ENCODE measurements at regions not wholly inside any gene's neighbourhood (a gene's known extent, or its start where the extent isn't known, plus 50 kb on each side); places are given as distances from the start of the nearest gene placed in this dataset.

- H3K4me1 Mint-ChIP-seq (ENCODE audit: unreplicated experiment), result no peaks in the 10 kb centered on the region
- no peaks in the 10 kb centered on the region for H3K9me3 Mint-ChIP-seq
- no peaks in the 10 kb centered on the region for H3K27me3 Mint-ChIP-seq
- H3K36me3 Mint-ChIP-seq, result no peaks in the 10 kb centered on the region
- no peak overlapping the region for H3K27ac Mint-ChIP-seq
- TF ChIP-seq CTCF (conservative IDR thresholded peaks at IDR 0.05), result no peak
- H3K4me3 Mint-ChIP-seq, result no peak overlapping the region
- DNase-seq (ENCODE audit: extremely low spot score, unreplicated experiment), result no peak
Observed at GRCh38 chr10:108055506-108055905, 891.0 kb upstream of the SORCS1 start.

- no peaks in the 10 kb centered on the region for H3K4me1 Mint-ChIP-seq (ENCODE audit: unreplicated experiment)
- H3K4me3 Mint-ChIP-seq, result no peak overlapping the region
- DNase-seq (ENCODE audit: extremely low spot score, unreplicated experiment), result no peak
- H3K27me3 Mint-ChIP-seq, result no peaks in the 10 kb centered on the region
- H3K9me3 Mint-ChIP-seq, result no peaks in the 10 kb centered on the region
- no peak overlapping the region for H3K27ac Mint-ChIP-seq
- no peaks in the 10 kb centered on the region for H3K36me3 Mint-ChIP-seq
- TF ChIP-seq CTCF (conservative IDR thresholded peaks at IDR 0.05), result no peak
Observed at GRCh38 chr10:108052981-108053380, 888.5 kb upstream of the SORCS1 start.

- H3K9me3 Mint-ChIP-seq, result no peaks in the 10 kb centered on the region
- H3K27me3 Mint-ChIP-seq, result no peaks in the 10 kb centered on the region
- no peak for TF ChIP-seq CTCF (conservative IDR thresholded peaks at IDR 0.05)
- DNase-seq (ENCODE audit: extremely low spot score, unreplicated experiment), result no peak
- no peak overlapping the region for H3K27ac Mint-ChIP-seq
- no peaks in the 10 kb centered on the region for H3K36me3 Mint-ChIP-seq
- no peaks in the 10 kb centered on the region for H3K4me1 Mint-ChIP-seq (ENCODE audit: unreplicated experiment)
- no peak overlapping the region for H3K4me3 Mint-ChIP-seq
Observed at GRCh38 chr10:108051218-108051617, 886.7 kb upstream of the SORCS1 start.

- Mint-ChIP-seq H3K36me3 (no peaks in the 10 kb centered on the region), H3K27me3 (no peaks in the 10 kb centered on the region), H3K4me3 (no peak overlapping the region), H3K4me1 (ENCODE audit: unreplicated experiment) (no peaks in the 10 kb centered on the region), H3K27ac (no peak overlapping the region), H3K9me3 (no peaks in the 10 kb centered on the region)
- no peak for DNase-seq (ENCODE audit: extremely low spot score, unreplicated experiment)
- no peak for TF ChIP-seq CTCF (conservative IDR thresholded peaks at IDR 0.05)
Observed at GRCh38 chr10:108050626-108051025, 886.1 kb upstream of the SORCS1 start.

- H3K4me1 Mint-ChIP-seq (ENCODE audit: unreplicated experiment), result no peaks in the 10 kb centered on the region
- H3K4me3 Mint-ChIP-seq, result no peak overlapping the region
- no peaks in the 10 kb centered on the region for H3K36me3 Mint-ChIP-seq
- no peak for TF ChIP-seq CTCF (conservative IDR thresholded peaks at IDR 0.05)
- no peaks in the 10 kb centered on the region for H3K27me3 Mint-ChIP-seq
- DNase-seq (ENCODE audit: extremely low spot score, unreplicated experiment), result no peak
- H3K27ac Mint-ChIP-seq, result no peak overlapping the region
- H3K9me3 Mint-ChIP-seq, result no peaks in the 10 kb centered on the region
Observed at GRCh38 chr10:108049668-108050067, 885.2 kb upstream of the SORCS1 start.

GRCh38 chr10:108048898-108049297 is 884.4 kb upstream of the SORCS1 start:
- Mint-ChIP-seq H3K27me3 (no peaks in the 10 kb centered on the region), H3K9me3 (no peaks in the 10 kb centered on the region), H3K4me3 (no peak overlapping the region), H3K4me1 (ENCODE audit: unreplicated experiment) (no peaks in the 10 kb centered on the region), H3K36me3 (no peaks in the 10 kb centered on the region), H3K27ac (no peak overlapping the region)
- TF ChIP-seq CTCF (conservative IDR thresholded peaks at IDR 0.05), result no peak
- no peak for DNase-seq (ENCODE audit: extremely low spot score, unreplicated experiment)

All from type B pancreatic cell (in vitro differentiated cells).